HL-60 (cell line): ENCODE measurements at regions not wholly inside any gene's neighbourhood (a gene's known extent, or its start where the extent isn't known, plus 50 kb on each side); places are given as distances from the start of the nearest gene placed in this dataset.

Experiments used
- DNase-seq, 2 experiments: peaks; one replicate each; pipeline ENCODE4 v3.0.0-alpha.2; 2010 to 2020; ENCODE audit warnings: low read depth in 1 of 2, low spot score in 1 of 2
- H3K27ac ChIP-seq: fragments of 250-450 bp; sonication (Bioruptor Pico); replicated peaks from 2 replicates; pipeline ENCODE4 v1.5.1; 2020; ENCODE audit warnings: mild to moderate bottlenecking, moderate library complexity
- H3K27me3 ChIP-seq: fragments of 250-450 bp; sonication (Bioruptor Pico); 2 replicates; pipeline ENCODE4 v1.5.1; 2021; ENCODE audit warnings: mild to moderate bottlenecking, moderate library complexity; ENCODE audit not compliant: insufficient read depth, poor library complexity, severe bottlenecking
- H3K4me3 ChIP-seq: replicated peaks from 2 replicates; pipeline ENCODE4 v1.5.1; 2011; ENCODE audit warnings: mild to moderate bottlenecking, control low read depth, low read length; ENCODE audit not compliant: insufficient read depth
- GABPA ChIP-seq: IDR thresholded peaks from 2 replicates; pipeline ENCODE4 v1.6.1; 2012; ENCODE audit warnings: low read depth
- POLR2AphosphoS5 ChIP-seq: IDR thresholded peaks from 2 replicates; pipeline ENCODE4 v1.6.1; 2012; ENCODE audit warnings: low read depth
- SPI1 ChIP-seq: IDR thresholded peaks from 2 replicates; pipeline ENCODE4 v1.6.1; 2012; ENCODE audit warnings: low read depth, mild to moderate bottlenecking, borderline replicate concordance
- TF ChIP-seq, protein P1 (sequence below): IDR thresholded peaks from 2 replicates; pipeline ENCODE4 v1.6.1; 2012; ENCODE audit warnings: low read depth; ENCODE audit not compliant: insufficient replicate concordance
- TF ChIP-seq, protein P2 (sequence below): IDR thresholded peaks from one replicate; pipeline ENCODE4 v1.5.1; 2011; ENCODE audit warnings: low read length, control low read depth, inconsistent platforms; ENCODE audit not compliant: insufficient read depth

DNA sequence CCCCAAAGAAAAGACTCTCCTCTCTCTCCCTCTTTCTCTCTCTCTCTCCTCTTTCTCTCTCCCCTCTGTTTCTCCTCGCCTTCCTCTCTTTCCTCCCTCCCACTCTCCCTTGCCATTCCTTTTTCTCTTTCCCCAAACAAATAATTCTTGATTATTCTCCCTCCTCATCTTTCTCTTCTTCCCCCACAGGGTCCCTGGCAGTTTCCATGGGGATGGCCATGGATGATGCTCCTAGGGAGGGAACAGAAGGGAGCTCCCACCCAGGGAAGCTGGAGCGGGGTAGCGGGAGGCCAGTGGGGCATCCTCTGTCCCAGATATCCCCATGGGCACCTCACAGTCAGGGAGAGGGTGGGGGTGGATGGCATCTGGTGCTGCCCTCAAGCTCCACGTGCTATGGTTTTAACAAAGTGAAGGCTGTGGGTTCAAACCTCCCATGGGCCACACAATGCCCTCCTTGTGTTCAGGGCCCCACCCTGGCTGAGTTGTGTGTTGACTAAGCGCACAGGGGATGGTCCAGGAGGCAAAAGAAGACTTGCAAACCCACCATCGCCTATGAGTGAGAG, 266.4 kb downstream of the BUD13 start:
- peaks cover 29% of the 10 kb centered on the region for H3K27me3 ChIP-seq

DNA sequence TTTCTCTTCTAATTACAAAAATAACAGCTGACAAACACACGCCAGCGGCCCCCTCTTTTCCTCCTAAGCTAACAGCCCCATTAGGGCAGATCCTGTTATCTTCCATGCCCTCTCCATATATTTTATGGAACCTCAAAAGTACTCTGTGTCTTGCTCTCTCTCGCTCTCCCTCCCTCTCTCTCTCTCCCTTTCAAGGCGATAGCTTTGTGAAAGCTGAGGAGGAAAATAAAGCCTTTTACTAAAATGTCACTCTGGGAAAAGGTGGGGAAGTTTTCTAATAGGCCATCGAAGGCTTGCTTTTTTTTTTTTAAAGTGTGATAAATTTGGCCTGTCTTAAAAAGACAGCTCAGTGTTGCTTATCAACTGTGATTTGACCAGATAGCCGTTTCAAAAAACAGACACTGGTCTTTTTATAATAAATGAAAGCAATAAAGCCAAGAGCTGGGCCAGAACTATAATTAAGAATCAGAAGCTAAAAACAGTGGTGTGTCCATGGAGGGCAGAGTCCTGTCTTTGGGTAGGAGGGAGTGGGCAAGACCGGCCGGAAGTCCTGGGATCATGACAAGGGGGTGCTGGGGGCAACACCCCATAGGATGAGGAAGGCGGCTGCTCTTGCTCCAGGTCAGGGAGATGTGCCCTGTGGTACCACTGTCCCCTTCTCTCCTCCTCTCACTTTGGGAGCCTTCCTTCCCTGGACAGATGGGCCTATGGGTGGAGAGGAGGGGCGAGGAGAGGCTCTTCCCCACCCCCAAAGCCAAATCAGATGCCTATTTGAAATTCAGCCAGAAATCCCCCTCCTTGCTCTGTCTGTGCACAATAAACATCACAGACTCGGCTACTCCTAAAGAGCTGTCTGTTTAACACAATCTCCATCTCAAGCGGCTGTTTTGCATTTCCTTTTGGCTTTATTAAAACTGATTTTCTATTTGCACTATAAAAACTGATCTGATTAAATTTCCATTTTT, 267.2 kb downstream of the BUD13 start:
- H3K27ac ChIP-seq, result no peak overlapping the region
- no peak for DNase-seq
- no peak overlapping the region for H3K4me3 ChIP-seq
- no peak for TF ChIP-seq POLR2AphosphoS5
- no peak for TF ChIP-seq GABPA
- TF ChIP-seq, protein P1, sequence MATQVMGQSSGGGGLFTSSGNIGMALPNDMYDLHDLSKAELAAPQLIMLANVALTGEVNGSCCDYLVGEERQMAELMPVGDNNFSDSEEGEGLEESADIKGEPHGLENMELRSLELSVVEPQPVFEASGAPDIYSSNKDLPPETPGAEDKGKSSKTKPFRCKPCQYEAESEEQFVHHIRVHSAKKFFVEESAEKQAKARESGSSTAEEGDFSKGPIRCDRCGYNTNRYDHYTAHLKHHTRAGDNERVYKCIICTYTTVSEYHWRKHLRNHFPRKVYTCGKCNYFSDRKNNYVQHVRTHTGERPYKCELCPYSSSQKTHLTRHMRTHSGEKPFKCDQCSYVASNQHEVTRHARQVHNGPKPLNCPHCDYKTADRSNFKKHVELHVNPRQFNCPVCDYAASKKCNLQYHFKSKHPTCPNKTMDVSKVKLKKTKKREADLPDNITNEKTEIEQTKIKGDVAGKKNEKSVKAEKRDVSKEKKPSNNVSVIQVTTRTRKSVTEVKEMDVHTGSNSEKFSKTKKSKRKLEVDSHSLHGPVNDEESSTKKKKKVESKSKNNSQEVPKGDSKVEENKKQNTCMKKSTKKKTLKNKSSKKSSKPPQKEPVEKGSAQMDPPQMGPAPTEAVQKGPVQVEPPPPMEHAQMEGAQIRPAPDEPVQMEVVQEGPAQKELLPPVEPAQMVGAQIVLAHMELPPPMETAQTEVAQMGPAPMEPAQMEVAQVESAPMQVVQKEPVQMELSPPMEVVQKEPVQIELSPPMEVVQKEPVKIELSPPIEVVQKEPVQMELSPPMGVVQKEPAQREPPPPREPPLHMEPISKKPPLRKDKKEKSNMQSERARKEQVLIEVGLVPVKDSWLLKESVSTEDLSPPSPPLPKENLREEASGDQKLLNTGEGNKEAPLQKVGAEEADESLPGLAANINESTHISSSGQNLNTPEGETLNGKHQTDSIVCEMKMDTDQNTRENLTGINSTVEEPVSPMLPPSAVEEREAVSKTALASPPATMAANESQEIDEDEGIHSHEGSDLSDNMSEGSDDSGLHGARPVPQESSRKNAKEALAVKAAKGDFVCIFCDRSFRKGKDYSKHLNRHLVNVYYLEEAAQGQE, result no peak
- no peak for TF ChIP-seq SPI1
- TF ChIP-seq, protein P2, sequence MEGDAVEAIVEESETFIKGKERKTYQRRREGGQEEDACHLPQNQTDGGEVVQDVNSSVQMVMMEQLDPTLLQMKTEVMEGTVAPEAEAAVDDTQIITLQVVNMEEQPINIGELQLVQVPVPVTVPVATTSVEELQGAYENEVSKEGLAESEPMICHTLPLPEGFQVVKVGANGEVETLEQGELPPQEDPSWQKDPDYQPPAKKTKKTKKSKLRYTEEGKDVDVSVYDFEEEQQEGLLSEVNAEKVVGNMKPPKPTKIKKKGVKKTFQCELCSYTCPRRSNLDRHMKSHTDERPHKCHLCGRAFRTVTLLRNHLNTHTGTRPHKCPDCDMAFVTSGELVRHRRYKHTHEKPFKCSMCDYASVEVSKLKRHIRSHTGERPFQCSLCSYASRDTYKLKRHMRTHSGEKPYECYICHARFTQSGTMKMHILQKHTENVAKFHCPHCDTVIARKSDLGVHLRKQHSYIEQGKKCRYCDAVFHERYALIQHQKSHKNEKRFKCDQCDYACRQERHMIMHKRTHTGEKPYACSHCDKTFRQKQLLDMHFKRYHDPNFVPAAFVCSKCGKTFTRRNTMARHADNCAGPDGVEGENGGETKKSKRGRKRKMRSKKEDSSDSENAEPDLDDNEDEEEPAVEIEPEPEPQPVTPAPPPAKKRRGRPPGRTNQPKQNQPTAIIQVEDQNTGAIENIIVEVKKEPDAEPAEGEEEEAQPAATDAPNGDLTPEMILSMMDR, result no peak
- H3K27me3 ChIP-seq, result peaks cover 35% of the 10 kb centered on the region

More for the DNA sequence above, 266.4 kb downstream of the BUD13 start:
- Histone ChIP-seq H3K4me3 (no peak overlapping the region), H3K27ac (no peak overlapping the region)
- no peak for DNase-seq
- TF ChIP-seq, protein P2, result no peak
- no peak for TF ChIP-seq SPI1
- TF ChIP-seq POLR2AphosphoS5, result no peak
- no peak for TF ChIP-seq GABPA
- TF ChIP-seq, protein P1, result no peak

DNA sequence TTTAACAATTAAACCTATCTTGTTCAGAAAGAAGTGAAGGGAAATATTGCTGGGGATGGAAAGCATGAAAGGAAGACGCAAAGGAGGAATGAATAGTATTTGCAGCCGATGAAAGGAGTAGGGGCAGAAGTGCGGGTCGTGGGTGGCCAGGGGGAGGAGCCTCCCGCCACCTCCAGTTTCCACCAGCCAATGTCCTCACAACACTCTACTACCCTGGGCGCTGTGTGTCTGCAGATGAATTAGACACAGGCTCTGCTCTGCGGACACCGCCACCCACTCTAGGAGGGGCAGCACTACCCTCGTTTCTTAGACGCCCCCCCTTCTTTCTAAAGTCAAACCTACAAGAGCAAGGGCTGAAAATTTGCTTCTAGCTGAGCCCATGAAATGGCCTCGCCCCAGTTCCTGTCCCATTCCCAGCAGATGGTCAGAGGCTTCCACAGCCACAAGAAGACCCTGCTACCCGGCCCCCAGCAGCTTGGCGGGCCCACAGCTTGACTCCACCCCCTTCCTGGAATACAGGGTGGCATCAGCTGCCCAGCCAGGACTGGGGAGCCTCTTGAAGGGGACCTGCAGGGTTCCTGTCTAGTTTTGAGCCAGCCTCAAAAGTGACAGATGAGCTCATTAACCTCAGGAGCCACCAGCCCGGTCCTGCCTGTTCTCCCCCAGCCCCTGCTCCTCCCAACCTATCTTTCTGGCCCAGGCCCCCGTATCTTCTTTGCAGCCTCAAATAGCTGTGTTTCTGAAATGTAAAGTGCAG, 268.1 kb downstream of the BUD13 start:
- peaks cover 35% of the 10 kb centered on the region for H3K27me3 ChIP-seq
- H3K4me3 ChIP-seq, result no peak overlapping the region
- TF ChIP-seq SPI1 (no peak), GABPA (no peak)

More for the DNA sequence above, 268.1 kb downstream of the BUD13 start:
- DNase-seq, result no peak
- H3K27ac ChIP-seq, result no peak overlapping the region
